Neural progenitor cell (in vitro differentiated cells): ENCODE measurements at regions not wholly inside any gene's neighbourhood (a gene's known extent, or its start where the extent isn't known, plus 50 kb on each side); places are given as distances from the start of the nearest gene placed in this dataset.

Source experiments
- DNase-seq: peaks from one replicate; pipeline ENCODE4 v3.0.0-alpha.2; 2016; ENCODE audit warnings: low spot score
- H2AFZ ChIP-seq: fragments of 200-600 bp; sonication (generic); replicated peaks from 2 replicates; pipeline ENCODE4 v1.6.1; 2016; ENCODE audit warnings: antibody characterized with exemption
- H3F3A ChIP-seq: fragments of 200-600 bp; sonication (generic); 2 replicates; pipeline ENCODE4 v1.6.1; 2016; ENCODE audit warnings: antibody characterized with exemption, low read depth
- H3K27ac ChIP-seq: fragments of 200-600 bp; sonication (generic); 2 replicates; pipeline ENCODE4 v1.5.1; 2016; ENCODE audit warnings: mild to moderate bottlenecking
- H3K27me3 ChIP-seq: fragments of 200-600 bp; sonication (generic); 2 replicates; pipeline ENCODE4 v1.6.1; 2016; ENCODE audit warnings: mild to moderate bottlenecking, moderate library complexity
- H3K36me3 ChIP-seq: fragments of 200-600 bp; sonication (generic); 2 replicates; pipeline ENCODE4 v1.5.1; 2016
- H3K4me1 ChIP-seq: fragments of 200-600 bp; sonication (generic); 2 replicates; pipeline ENCODE4 v1.6.1; 2016; ENCODE audit warnings: mixed run types
- H3K4me2 ChIP-seq: fragments of 200-600 bp; sonication (generic); 2 replicates; pipeline ENCODE4 v1.6.1; 2016
- H3K4me3 ChIP-seq: fragments of 200-600 bp; sonication (generic); 2 replicates; pipeline ENCODE4 v1.5.1; 2016
- H3K79me2 ChIP-seq: fragments of 200-600 bp; sonication (generic); 2 replicates; pipeline ENCODE4 v1.6.1; 2016; ENCODE audit warnings: low read depth
- H3K9ac ChIP-seq: fragments of 200-600 bp; sonication (generic); 2 replicates; pipeline ENCODE4 v1.6.1; 2016
- H3K9me3 ChIP-seq: fragments of 200-600 bp; sonication (generic); 2 replicates; pipeline ENCODE4 v1.5.1; 2016; ENCODE audit warnings: low read depth
- H4K20me1 ChIP-seq: fragments of 200-600 bp; sonication (generic); 2 replicates; pipeline ENCODE4 v1.6.1; 2016; ENCODE audit warnings: low read depth
- H3K27ac Mint-ChIP-seq: 3 replicates; pipeline ENCODE4 v1.8.0; 2021; ENCODE audit warnings: mixed read lengths
- H3K27me3 Mint-ChIP-seq: 2 replicates; pipeline ENCODE4 v1.8.0; 2022; ENCODE audit warnings: low read depth, mild to moderate bottlenecking, inconsistent platforms, moderate library complexity, mixed read lengths; ENCODE audit not compliant: insufficient read depth
- H3K36me3 Mint-ChIP-seq: 3 replicates; pipeline ENCODE4 v1.8.0; 2021; ENCODE audit warnings: mixed read lengths
- H3K4me1 Mint-ChIP-seq: 3 replicates; pipeline ENCODE4 v1.8.0; 2021; ENCODE audit warnings: mixed read lengths
- H3K4me3 Mint-ChIP-seq: 3 replicates; pipeline ENCODE4 v1.8.0; 2021; ENCODE audit warnings: mild to moderate bottlenecking, moderate library complexity, mixed read lengths
- H3K9me3 Mint-ChIP-seq: 3 replicates; pipeline ENCODE4 v1.8.0; 2020; ENCODE audit warnings: mixed read lengths
- CTCF ChIP-seq: fragments of 200-600 bp; sonication (generic); IDR thresholded peaks from 2 replicates; pipeline ENCODE4 v1.5.1; 2017; ENCODE audit warnings: antibody characterized with exemption, mild to moderate bottlenecking
- EZH2 ChIP-seq: fragments of 200-600 bp; sonication (generic); IDR thresholded peaks from 2 replicates; pipeline ENCODE4 v1.6.1; 2017; ENCODE audit warnings: antibody characterized with exemption, mild to moderate bottlenecking, moderate library complexity
- EZH2phosphoT487 ChIP-seq: fragments of 200-600 bp; sonication (generic); IDR thresholded peaks from 2 replicates; pipeline ENCODE4 v1.6.1; 2017; ENCODE audit warnings: antibody characterized with exemption

- H3K9ac ChIP-seq = no peak overlapping the region
- no peak for DNase-seq
- H3K27ac Mint-ChIP-seq = no peak overlapping the region
- H3K36me3 ChIP-seq = no peaks in the 10 kb centered on the region
- H3K36me3 Mint-ChIP-seq = no peaks in the 10 kb centered on the region
- no peaks in the 10 kb centered on the region for H3K27me3 Mint-ChIP-seq
- no peak overlapping the region for H3K4me2 ChIP-seq
- H3K27me3 ChIP-seq = no peaks in the 10 kb centered on the region
- H4K20me1 ChIP-seq = peaks cover 6% of the 10 kb centered on the region
- H3F3A ChIP-seq = no peaks in the 10 kb centered on the region
- H3K4me3 ChIP-seq = no peak overlapping the region
- H3K4me1 Mint-ChIP-seq = peaks cover 9% of the 10 kb centered on the region
- H3K9me3 Mint-ChIP-seq = no peaks in the 10 kb centered on the region
- H3K4me3 Mint-ChIP-seq = no peak overlapping the region
- H3K9me3 ChIP-seq = no peaks in the 10 kb centered on the region
- H3K27ac ChIP-seq = no peak overlapping the region
- peaks cover 9% of the 10 kb centered on the region for H3K4me1 ChIP-seq
- no peak for TF ChIP-seq EZH2
- TF ChIP-seq CTCF = no peak
- TF ChIP-seq EZH2phosphoT487 = no peak
- no peaks in the 10 kb centered on the region for H3K79me2 ChIP-seq
- no peak overlapping the region for H2AFZ ChIP-seq
Observed at GRCh38 chr10:6314620-6315205, 112.0 kb downstream of the PFKFB3 start.

GRCh38 chr10:6319119-6319518, 116.4 kb downstream of the PFKFB3 start:
- Histone ChIP-seq H3K9ac (no peak overlapping the region), H3K4me3 (no peak overlapping the region), H3K4me1 (no peaks in the 10 kb centered on the region), H3K27me3 (no peaks in the 10 kb centered on the region), H4K20me1 (no peaks in the 10 kb centered on the region), H3K36me3 (no peaks in the 10 kb centered on the region), H3F3A (no peaks in the 10 kb centered on the region), H2AFZ (no peak overlapping the region), H3K27ac (no peak overlapping the region), H3K9me3 (no peaks in the 10 kb centered on the region), H3K79me2 (no peaks in the 10 kb centered on the region), H3K4me2 (no peak overlapping the region)
- no peak overlapping the region for H3K27ac Mint-ChIP-seq
- H3K4me3 Mint-ChIP-seq = no peak overlapping the region
- DNase-seq = no peak
- H3K9me3 Mint-ChIP-seq = no peaks in the 10 kb centered on the region
- H3K27me3 Mint-ChIP-seq = no peaks in the 10 kb centered on the region
- TF ChIP-seq EZH2phosphoT487 = no peak
- no peak for TF ChIP-seq CTCF
- TF ChIP-seq EZH2 = no peak
- peaks cover 2% of the 10 kb centered on the region for H3K36me3 Mint-ChIP-seq
- H3K4me1 Mint-ChIP-seq = peaks cover 5% of the 10 kb centered on the region

GRCh38 chr10:6320320-6321010, 117.7 kb downstream of the PFKFB3 start:
- H3K4me3 Mint-ChIP-seq = no peak overlapping the region
- H3K79me2 ChIP-seq = no peaks in the 10 kb centered on the region
- H4K20me1 ChIP-seq = no peaks in the 10 kb centered on the region
- H3K27ac Mint-ChIP-seq = no peak overlapping the region
- H3K9me3 ChIP-seq = no peaks in the 10 kb centered on the region
- no peak overlapping the region for H2AFZ ChIP-seq
- no peak for DNase-seq
- no peaks in the 10 kb centered on the region for H3K4me1 ChIP-seq
- H3K4me1 Mint-ChIP-seq = no peaks in the 10 kb centered on the region
- H3K27me3 Mint-ChIP-seq = no peaks in the 10 kb centered on the region
- H3F3A ChIP-seq = no peaks in the 10 kb centered on the region
- no peak overlapping the region for H3K4me3 ChIP-seq
- no peak overlapping the region for H3K9ac ChIP-seq
- no peaks in the 10 kb centered on the region for H3K27me3 ChIP-seq
- no peaks in the 10 kb centered on the region for H3K36me3 ChIP-seq
- H3K36me3 Mint-ChIP-seq = peaks cover 2% of the 10 kb centered on the region
- H3K4me2 ChIP-seq = no peak overlapping the region
- H3K9me3 Mint-ChIP-seq = no peaks in the 10 kb centered on the region
- no peak overlapping the region for H3K27ac ChIP-seq
- TF ChIP-seq CTCF (no peak), EZH2 (no peak), EZH2phosphoT487 (no peak)
